Kidney (tissue), 13 donors: ENCODE measurements at regions not wholly inside any gene's neighbourhood (a gene's known extent, or its start where the extent isn't known, plus 50 kb on each side); places are given as distances from the start of the nearest gene placed in this dataset.
A peak's percentile ranks its signal among the peaks of the same experiment; 100 is the strongest.
"Not testable (repeated sequence)": the region's sequence is repeated elsewhere in the genome, so short reads cannot be mapped to it uniquely, and the experiment has no call there.

ENCODE experiments used
- DNase-seq, 5 donors: peaks; one replicate each; pipeline ENCODE4 v3.0.0-alpha.2; 2013 to 2020
- FAIRE-seq: peaks from 2 replicates; lab custom pipeline; 2012; peaks lifted over from hg19 to GRCh38; lab: Jason Lieb, UNC
- H3K27ac ChIP-seq, 2 donors: one replicate each; pipeline ENCODE4 v1.7.0; 2013; ENCODE audit warnings: low read depth in 2 of 2, low read length in 2 of 2, inconsistent platforms in 1 of 2
- H3K27me3 ChIP-seq: one replicate; pipeline ENCODE4 v1.7.1; 2013; ENCODE audit warnings: low read length, inconsistent platforms; ENCODE audit not compliant: control insufficient read depth, insufficient read depth
- H3K36me3 ChIP-seq, 3 donors: one replicate each; pipeline versions ENCODE4 v1.7.0 to v1.7.1; 2013; ENCODE audit warnings: low read length in 3 of 3, control low read depth in 1 of 3, inconsistent platforms in 1 of 3; ENCODE audit not compliant: insufficient read depth in 3 of 3, control insufficient read depth in 2 of 3
- H3K4me1 ChIP-seq, 3 donors: one replicate each; pipeline versions ENCODE4 v1.7.0 to v1.7.1; 2013; ENCODE audit warnings: low read length in 3 of 3, inconsistent platforms in 1 of 3, low read depth in 1 of 3; ENCODE audit not compliant: control insufficient read depth in 2 of 3, insufficient read depth in 2 of 3
- H3K4me3 ChIP-seq, 3 donors: one replicate each; pipeline versions ENCODE4 v1.7.0 to v1.8.1; 2013; ENCODE audit warnings: low read length in 3 of 3, control low read depth in 1 of 3, inconsistent platforms in 1 of 3
- H3K9ac ChIP-seq, 3 donors: one replicate each; pipeline versions ENCODE4 v1.7.0 to v1.7.1; 2013; ENCODE audit warnings: low read length in 3 of 3, control low read depth in 1 of 3, inconsistent platforms in 1 of 3
- H3K9me3 ChIP-seq, 3 donors: one replicate each; pipeline versions ENCODE4 v1.7.0 to v1.7.1; 2013; ENCODE audit warnings: low read length in 3 of 3, control low read depth in 1 of 3, inconsistent platforms in 1 of 3; ENCODE audit not compliant: control insufficient read depth in 2 of 3, insufficient read depth in 1 of 3
- intact Hi-C: fragments of 100-400 bp; cut with DNase I; formaldehyde crosslinking; loops from one replicate; pipeline ENCODE4 v1.11.1; 2022
- TF ChIP-seq, protein P1 (sequence below): IDR thresholded peaks from 3 replicates; pipeline ENCODE4 v1.5.1; 2012; ENCODE audit warnings: mild to moderate bottlenecking, moderate library complexity, borderline replicate concordance; ENCODE audit not compliant: insufficient read depth; ENCODE audit errors: extremely low read depth
- donor health status: control.
- donor health status: control.
- donor health status: control.
- donor health status: control.
- donor health status: control.
- donor health status: DM: yes; HTN: yes; CAD: no.
- donor health status: Normal renal cell carcinoma (clear cell type).

DNA sequence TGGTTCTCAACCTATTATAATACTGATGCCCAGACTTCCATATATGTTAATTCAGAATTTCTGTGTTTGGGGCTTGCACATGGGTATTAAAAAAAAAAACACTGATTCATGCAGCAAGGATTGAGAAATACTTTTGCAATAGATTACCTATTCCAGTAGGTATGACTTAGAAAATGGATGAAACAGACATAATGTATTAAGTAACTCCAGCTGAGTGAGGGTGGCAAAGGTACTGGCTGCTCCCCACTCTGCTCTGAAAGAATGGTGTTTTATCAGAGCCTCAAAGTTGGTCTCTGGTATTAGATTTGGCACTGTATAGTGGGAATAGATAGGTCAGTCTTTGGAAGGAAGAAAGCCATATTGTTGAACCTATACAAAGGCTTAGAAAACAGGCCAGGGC, 234.3 kb upstream of the FOLH1 start:
- FAIRE-seq (no peak), DNase-seq (no peak)
- Histone ChIP-seq H3K9ac (no peak overlapping the region), H3K36me3 (no peaks in the 10 kb centered on the region), H3K9me3 (no peaks in the 10 kb centered on the region), H3K27me3 (no peaks in the 10 kb centered on the region), H3K27ac (no peak overlapping the region), H3K4me1 (no peaks in the 10 kb centered on the region), H3K4me3 (no peak overlapping the region)
- TF ChIP-seq, protein P1, sequence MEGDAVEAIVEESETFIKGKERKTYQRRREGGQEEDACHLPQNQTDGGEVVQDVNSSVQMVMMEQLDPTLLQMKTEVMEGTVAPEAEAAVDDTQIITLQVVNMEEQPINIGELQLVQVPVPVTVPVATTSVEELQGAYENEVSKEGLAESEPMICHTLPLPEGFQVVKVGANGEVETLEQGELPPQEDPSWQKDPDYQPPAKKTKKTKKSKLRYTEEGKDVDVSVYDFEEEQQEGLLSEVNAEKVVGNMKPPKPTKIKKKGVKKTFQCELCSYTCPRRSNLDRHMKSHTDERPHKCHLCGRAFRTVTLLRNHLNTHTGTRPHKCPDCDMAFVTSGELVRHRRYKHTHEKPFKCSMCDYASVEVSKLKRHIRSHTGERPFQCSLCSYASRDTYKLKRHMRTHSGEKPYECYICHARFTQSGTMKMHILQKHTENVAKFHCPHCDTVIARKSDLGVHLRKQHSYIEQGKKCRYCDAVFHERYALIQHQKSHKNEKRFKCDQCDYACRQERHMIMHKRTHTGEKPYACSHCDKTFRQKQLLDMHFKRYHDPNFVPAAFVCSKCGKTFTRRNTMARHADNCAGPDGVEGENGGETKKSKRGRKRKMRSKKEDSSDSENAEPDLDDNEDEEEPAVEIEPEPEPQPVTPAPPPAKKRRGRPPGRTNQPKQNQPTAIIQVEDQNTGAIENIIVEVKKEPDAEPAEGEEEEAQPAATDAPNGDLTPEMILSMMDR: no peak
- intact Hi-C loops: no loop called here

- H3K9ac ChIP-seq, intact Hi-C loops, H3K4me3 ChIP-seq, H3K9me3 ChIP-seq, H3K4me1 ChIP-seq, H3K27me3 ChIP-seq, H3K27ac ChIP-seq, FAIRE-seq, DNase-seq, H3K36me3 ChIP-seq: not testable (repeated sequence)
Measured at GRCh38 chr11:49439901-49440300, 231.5 kb upstream of the FOLH1 start.

DNA sequence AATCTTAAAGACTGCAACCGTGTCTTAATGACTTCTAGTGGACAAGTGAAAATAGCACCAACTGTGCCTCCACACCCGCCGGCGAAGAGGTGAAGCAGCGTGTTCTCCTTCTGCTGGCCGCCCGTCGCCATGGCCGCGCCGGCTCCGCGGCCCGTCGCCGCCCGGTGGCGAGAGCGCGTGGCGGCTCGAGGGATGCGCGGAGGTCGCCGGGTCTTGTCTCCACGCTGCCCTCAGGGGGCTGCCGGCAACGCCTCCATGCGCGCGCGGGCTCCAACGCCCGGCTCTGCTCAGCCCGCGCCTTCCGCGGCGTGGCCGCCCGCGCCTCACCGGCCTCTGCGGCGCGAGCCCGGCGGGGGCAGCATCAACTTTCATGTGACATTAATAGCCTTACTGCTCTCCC, 225.9 kb upstream of the FOLH1 start:
- H3K4me1 ChIP-seq, FAIRE-seq, H3K4me3 ChIP-seq, H3K36me3 ChIP-seq, intact Hi-C loops, H3K9ac ChIP-seq, H3K27ac ChIP-seq, H3K9me3 ChIP-seq, H3K27me3 ChIP-seq: not testable (repeated sequence)
- DNase-seq: peak in 1 of 5 donors; percentile 49

- Histone ChIP-seq H3K9ac (no peak overlapping the region), H3K4me3 (no peak overlapping the region), H3K27ac (no peak overlapping the region), H3K4me1 (no peaks in the 10 kb centered on the region), H3K36me3 (no peaks in the 10 kb centered on the region), H3K9me3 (no peaks in the 10 kb centered on the region), H3K27me3 (no peaks in the 10 kb centered on the region)
- intact Hi-C loops: no loop called here
- DNase-seq: no peak
- FAIRE-seq: no peak
- TF ChIP-seq, protein P1: no peak
Measured at GRCh38 chr11:49432242-49432848, 223.9 kb upstream of the FOLH1 start.

- no peak overlapping the region for H3K27ac ChIP-seq
- no peak overlapping the region for H3K4me3 ChIP-seq
- DNase-seq: no peak
- no peaks in the 10 kb centered on the region for H3K36me3 ChIP-seq
- H3K27me3 ChIP-seq: no peaks in the 10 kb centered on the region
- H3K9ac ChIP-seq: no peak overlapping the region
- H3K4me1 ChIP-seq: no peaks in the 10 kb centered on the region
- FAIRE-seq: no peak
- H3K9me3 ChIP-seq: no peaks in the 10 kb centered on the region
- TF ChIP-seq, protein P1: no peak
- intact Hi-C loops: no loop called here
Measured at GRCh38 chr11:49424136-49424535, 215.7 kb upstream of the FOLH1 start.

DNA sequence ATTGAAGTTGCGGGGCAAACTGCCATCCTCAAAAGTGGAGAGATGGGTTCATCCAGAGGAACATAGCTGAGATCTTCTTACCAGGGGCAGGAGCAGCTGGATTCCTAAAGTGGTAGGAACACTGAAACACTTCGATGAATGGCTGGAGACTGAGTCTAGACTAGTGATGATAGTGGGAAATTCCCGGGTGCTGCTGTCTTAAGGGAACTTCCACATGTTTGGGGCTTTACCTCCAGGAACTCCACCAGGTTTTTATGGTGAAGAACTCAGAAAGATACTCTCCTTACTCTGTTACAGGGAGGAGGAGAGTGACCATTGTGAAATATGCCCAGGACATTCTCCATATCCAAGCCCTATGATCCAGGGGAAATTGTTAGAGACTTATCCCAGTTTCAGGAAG, 210.5 kb upstream of the FOLH1 start:
- H3K36me3 ChIP-seq, H3K9me3 ChIP-seq, H3K9ac ChIP-seq, FAIRE-seq, intact Hi-C loops, H3K27ac ChIP-seq, H3K4me3 ChIP-seq, H3K4me1 ChIP-seq, H3K27me3 ChIP-seq, DNase-seq: not testable (repeated sequence)
